RWPE1 (cell line): ENCODE measurements at regions not wholly inside any gene's neighbourhood (a gene's known extent, or its start where the extent isn't known, plus 50 kb on each side); places are given as distances from the start of the nearest gene placed in this dataset.

Experiments used
- CTCF ChIA-PET: fragments of 350-600 bp; sonication (Branson Sonifier 250); formaldehyde crosslinking; extraction: SDS; loops from one replicate; lab custom pipeline; 2021; lab: Yijun Ruan, JAX
- POLR2A ChIA-PET: fragments of 400-600 bp; formaldehyde crosslinking; extraction: SDS; loops from one replicate; lab custom pipeline; 2020; ENCODE audit warnings: antibody characterized with exemption; ENCODE audit not compliant: low non-redundant PET; lab: Yijun Ruan, JAX
- DNase-seq: peaks from one replicate; pipeline ENCODE4 v3.0.0; 2012; ENCODE audit warnings: low spot score
- H3K27ac ChIP-seq: fragments of 450-650 bp; 2 replicates; pipeline ENCODE4 v1.5.1; 2017
- TF ChIP-seq, protein P1 (sequence below): fragments of 450-650 bp; conservative IDR thresholded peaks from 2 replicates; pipeline ENCODE4 v1.5.1; 2017; ENCODE audit warnings: low read depth, mild to moderate bottlenecking

DNA sequence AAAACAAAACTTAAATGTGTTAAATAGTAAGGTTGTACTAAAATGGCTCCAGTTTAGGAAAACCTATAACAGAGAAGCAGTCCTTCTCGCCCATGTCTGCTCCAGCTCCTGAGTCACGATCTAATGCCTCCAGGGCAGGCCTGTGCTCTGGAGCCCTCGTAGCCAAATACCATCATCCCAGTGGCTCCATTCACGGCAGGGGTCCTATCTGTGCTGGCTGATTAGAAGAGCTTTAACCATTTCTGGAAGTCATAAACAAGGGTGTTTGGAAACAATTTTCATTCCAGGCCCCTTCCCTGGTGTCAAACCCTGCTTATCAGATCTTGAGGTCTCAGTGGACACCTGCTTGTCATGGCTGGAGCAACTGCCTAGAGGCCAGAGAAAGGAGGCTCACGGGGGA is 336.9 kb downstream of the SOX9 start:
- TF ChIP-seq, protein P1, sequence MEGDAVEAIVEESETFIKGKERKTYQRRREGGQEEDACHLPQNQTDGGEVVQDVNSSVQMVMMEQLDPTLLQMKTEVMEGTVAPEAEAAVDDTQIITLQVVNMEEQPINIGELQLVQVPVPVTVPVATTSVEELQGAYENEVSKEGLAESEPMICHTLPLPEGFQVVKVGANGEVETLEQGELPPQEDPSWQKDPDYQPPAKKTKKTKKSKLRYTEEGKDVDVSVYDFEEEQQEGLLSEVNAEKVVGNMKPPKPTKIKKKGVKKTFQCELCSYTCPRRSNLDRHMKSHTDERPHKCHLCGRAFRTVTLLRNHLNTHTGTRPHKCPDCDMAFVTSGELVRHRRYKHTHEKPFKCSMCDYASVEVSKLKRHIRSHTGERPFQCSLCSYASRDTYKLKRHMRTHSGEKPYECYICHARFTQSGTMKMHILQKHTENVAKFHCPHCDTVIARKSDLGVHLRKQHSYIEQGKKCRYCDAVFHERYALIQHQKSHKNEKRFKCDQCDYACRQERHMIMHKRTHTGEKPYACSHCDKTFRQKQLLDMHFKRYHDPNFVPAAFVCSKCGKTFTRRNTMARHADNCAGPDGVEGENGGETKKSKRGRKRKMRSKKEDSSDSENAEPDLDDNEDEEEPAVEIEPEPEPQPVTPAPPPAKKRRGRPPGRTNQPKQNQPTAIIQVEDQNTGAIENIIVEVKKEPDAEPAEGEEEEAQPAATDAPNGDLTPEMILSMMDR: no peak
- ChIA-PET POLR2A (no interaction called here), CTCF (interaction anchor here (0.6 to 0.7 kb wide), 2 partner anchors 20 to 740 kb away, joined by 3 to 4 read pairs; no protein-coding TSS in a partner anchor)
- no peak for DNase-seq
- peak overlapping the region; percentile 9; the same call in 1 of the 2 replicates for H3K27ac ChIP-seq

DNA sequence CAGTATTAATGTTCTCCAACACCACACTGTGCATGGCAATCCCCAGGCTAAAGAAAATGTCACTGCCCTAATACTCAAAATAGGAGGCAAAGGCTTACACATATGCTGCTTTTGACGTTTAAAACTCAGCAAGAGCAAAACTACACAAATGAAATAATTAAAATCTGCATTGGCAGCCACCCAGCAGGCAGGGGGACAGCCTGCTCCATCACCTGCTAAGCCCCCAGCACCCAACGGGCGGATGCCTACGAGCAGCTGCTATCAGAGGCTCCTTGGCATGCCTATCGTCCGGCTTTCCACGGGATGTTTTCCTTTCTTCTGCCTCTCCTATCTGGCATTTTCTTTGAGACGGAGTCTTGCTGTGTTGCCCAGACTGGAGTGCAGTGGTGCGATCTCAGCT is 337.5 kb downstream of the SOX9 start:
- TF ChIP-seq, protein P1: no peak
- DNase-seq: no peak
- peak overlapping the region; percentile 10; the same call in 1 of the 2 replicates for H3K27ac ChIP-seq
- POLR2A ChIA-PET: no interaction called here
- CTCF ChIA-PET: no interaction called here

GRCh38 chr17:72460711-72461110 is 339.9 kb downstream of the SOX9 start:
- no peak for DNase-seq
- ChIA-PET CTCF (interaction anchor here (0.6 kb wide), 1 partner anchor 14 kb away, joined by 3 read pairs; no protein-coding TSS in a partner anchor), POLR2A (no interaction called here)
- H3K27ac ChIP-seq: no peak overlapping the region
- TF ChIP-seq, protein P1: no peak

GRCh38 chr17:72461757-72462156 is 340.9 kb downstream of the SOX9 start:
- no peak for DNase-seq
- TF ChIP-seq, protein P1: no peak
- ChIA-PET POLR2A (no interaction called here), CTCF (no interaction called here)
- H3K27ac ChIP-seq: no peak overlapping the region

DNA sequence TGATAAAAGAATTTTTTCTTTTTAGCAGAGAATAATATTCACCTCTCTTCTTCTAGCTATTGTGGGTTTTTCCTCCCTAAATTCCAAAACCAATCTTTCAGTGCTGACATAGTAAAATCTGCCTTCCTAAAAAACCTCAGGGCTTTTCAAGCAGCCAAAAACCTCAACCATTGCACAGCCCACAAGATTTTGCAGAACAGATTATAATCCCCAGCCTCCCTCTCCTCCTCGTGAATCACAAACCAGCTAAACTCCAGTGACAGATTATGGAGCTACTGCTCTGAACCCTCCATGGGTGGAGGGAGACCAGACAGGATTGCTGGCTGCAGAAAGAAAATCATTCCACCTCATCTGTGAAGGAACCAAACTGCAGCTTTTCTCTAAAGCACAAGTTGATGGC is 341.6 kb downstream of the SOX9 start:
- TF ChIP-seq, protein P1: no peak
- no peak for DNase-seq
- H3K27ac ChIP-seq: no peak overlapping the region
- POLR2A ChIA-PET: no interaction called here
- CTCF ChIA-PET: interaction anchor here (0.5 to 0.7 kb wide), 2 partner anchors 484 to 1182 kb away, joined by 3 to 4 read pairs; no protein-coding TSS in a partner anchor

- ChIA-PET POLR2A (no interaction called here), CTCF (interaction anchor here (0.5 to 0.7 kb wide), 3 partner anchors 485 to 1182 kb away, joined by 3 to 4 read pairs (median 3); no protein-coding TSS in a partner anchor)
- DNase-seq: no peak
- TF ChIP-seq, protein P1: no peak
- H3K27ac ChIP-seq: no peak overlapping the region
Measured at GRCh38 chr17:72462814-72463213, 342.0 kb downstream of the SOX9 start.
